Lower leg skin (tissue), 4 donors: ENCODE measurements at regions not wholly inside any gene's neighbourhood (a gene's known extent, or its start where the extent isn't known, plus 50 kb on each side); places are given as distances from the start of the nearest gene placed in this dataset.
"Not testable (repeated sequence)": the region's sequence is repeated elsewhere in the genome, so short reads cannot be mapped to it uniquely, and the experiment has no call there.

ENCODE experiments used
- DNase-seq, 2 donors: peaks; one replicate each; pipeline ENCODE4 v3.0.0-alpha.2; 2019; ENCODE audit warnings: low spot score in 2 of 2
- H3K4me3 ChIP-seq: fragments of 200-600 bp; sonication (generic); 2 replicates; pipeline ENCODE4 v1.5.1; 2017; ENCODE audit warnings: mild to moderate bottlenecking, low read depth; ENCODE audit not compliant: poor library complexity, severe bottlenecking
- POLR2A ChIP-seq, 2 donors: fragments of 450-650 bp; IDR thresholded peaks; one replicate each; pipeline ENCODE4 v1.6.1; 2016 to 2017; ENCODE audit warnings: antibody characterized with exemption in 2 of 2, mild to moderate bottlenecking in 1 of 2, moderate library complexity in 1 of 2
- WGBS, 2 donors: methylation state at CpG; one replicate each; pipeline ENCODE4 v1.1.5; 2018; 5-methylcytosine and 5-hydroxymethylcytosine counted together
- intact Hi-C: fragments of 100-400 bp; cut with DNase I; formaldehyde crosslinking; loops from one replicate; pipeline ENCODE4 v1.15.0; 2023; ENCODE audit warnings: low total_unique reads
- TF ChIP-seq, protein P1 (sequence below), 3 donors: fragments of 450-650 bp; IDR thresholded peaks; one replicate each; pipeline ENCODE4 v1.5.1; 2016; ENCODE audit warnings: antibody characterized with exemption in 3 of 3, mild to moderate bottlenecking in 3 of 3, moderate library complexity in 2 of 3

DNA sequence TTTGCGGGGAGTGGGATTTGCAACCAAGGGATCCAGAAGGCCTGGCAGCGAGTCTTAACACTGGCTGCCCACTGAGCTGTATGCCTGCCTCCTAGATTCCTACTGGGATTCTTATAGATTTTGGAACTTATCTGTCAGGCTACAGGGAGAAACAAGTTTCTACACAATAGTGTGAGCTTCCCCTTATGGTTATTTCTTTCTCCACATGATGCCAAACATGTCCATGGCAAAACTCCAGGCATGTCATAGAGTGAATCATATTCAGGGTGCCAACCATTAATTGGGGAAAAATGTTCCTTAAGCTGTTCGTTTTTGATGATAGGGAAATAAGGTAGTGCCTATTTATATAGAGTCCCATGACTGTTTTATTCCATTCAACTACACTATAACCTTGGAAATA, 1185.2 kb upstream of the CELF4 start:
- intact Hi-C loops = no loop called here
- TF ChIP-seq POLR2A (IDR thresholded peaks at IDR 0.05) = no peak
- TF ChIP-seq, protein P1, sequence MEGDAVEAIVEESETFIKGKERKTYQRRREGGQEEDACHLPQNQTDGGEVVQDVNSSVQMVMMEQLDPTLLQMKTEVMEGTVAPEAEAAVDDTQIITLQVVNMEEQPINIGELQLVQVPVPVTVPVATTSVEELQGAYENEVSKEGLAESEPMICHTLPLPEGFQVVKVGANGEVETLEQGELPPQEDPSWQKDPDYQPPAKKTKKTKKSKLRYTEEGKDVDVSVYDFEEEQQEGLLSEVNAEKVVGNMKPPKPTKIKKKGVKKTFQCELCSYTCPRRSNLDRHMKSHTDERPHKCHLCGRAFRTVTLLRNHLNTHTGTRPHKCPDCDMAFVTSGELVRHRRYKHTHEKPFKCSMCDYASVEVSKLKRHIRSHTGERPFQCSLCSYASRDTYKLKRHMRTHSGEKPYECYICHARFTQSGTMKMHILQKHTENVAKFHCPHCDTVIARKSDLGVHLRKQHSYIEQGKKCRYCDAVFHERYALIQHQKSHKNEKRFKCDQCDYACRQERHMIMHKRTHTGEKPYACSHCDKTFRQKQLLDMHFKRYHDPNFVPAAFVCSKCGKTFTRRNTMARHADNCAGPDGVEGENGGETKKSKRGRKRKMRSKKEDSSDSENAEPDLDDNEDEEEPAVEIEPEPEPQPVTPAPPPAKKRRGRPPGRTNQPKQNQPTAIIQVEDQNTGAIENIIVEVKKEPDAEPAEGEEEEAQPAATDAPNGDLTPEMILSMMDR (IDR thresholded peaks at IDR 0.05) = no peak
- 45 to 62% methylated on average over 3 of the region's 3 CpGs for WGBS, 2 donors
- DNase-seq = peak in 1 of 2 donors; percentile 36
- no peak overlapping the region for H3K4me3 ChIP-seq

DNA sequence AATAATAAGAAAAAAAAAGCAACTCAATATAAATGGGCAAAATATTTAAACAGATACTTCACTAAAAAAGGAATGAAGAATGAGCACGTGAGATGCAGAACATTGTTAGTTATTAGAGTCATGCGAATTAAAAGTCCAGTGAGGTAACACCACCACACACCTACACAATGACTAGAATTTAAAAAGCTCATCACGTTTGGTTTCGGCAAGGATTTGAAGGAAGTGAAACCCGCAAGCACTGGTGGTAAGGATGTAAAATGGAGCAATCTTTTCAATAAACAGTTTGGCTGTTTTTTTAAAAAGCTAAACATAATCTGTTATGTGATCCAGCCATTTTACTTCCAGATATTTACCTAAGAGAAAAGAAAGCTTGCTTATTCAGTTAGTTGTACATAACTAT, 1181.6 kb upstream of the CELF4 start:
- intact Hi-C loops = no loop called here
- TF ChIP-seq, protein P1 (IDR thresholded peaks at IDR 0.05) = no peak
- DNase-seq = no peak
- 82 to 85% methylated on average over 5 of the region's 5 CpGs for WGBS, 2 donors
- no peak overlapping the region for H3K4me3 ChIP-seq

DNA sequence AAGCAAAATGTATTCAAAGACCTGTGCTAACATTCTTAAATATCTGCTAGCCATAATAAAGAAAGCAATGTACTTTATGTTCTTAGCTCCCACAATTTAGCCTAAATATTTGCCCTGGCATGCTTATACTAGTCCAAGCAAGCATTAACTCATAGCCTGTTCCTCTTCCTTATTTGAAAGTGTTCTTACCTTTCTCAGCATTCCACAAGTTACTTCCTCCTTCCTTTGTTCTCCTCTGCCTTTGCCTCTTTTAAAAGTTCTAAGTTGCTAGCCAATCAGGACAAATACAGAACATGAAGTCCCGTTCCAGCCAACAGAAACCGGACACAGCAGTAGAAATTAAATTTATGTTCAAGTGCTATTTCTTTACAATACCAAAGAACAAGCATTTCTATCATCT, 1154.6 kb upstream of the CELF4 start:
- 60 to 62% methylated on average over 2 of the region's 2 CpGs for WGBS, 2 donors
- DNase-seq, H3K4me3 ChIP-seq, intact Hi-C loops: not testable (repeated sequence)

DNA sequence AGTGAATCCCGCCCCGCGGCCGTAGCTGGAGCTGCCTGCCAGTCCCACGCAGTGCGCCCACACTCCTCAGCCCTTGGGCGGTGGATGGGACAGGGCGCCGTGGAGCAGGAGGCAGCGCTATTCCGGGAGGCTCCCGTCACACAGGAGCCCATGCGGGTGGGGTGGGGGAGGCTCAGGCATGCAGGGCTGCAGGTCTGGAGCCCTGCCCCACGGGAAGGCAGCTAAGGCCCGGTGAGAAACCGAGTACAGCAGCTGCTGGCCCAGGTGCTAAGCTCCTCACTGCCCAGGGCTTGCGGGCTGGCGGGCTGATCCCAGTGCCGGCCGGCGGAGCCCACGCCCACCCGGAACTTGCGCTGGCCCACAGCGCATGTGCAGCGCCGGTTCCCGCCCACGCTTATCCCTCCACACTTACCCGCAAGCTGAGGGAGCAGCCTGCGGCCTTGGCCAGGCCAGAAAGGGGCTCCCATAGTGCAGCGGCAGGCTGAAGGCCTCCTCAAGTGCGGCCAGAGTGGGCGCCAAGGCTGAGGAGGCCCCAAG, 1152.8 kb upstream of the CELF4 start:
- DNase-seq = no peak
- TF ChIP-seq, protein P1 (IDR thresholded peaks at IDR 0.05) = no peak
- no peak for TF ChIP-seq POLR2A (IDR thresholded peaks at IDR 0.05)
- no peak overlapping the region for H3K4me3 ChIP-seq
- 95 to 98% methylated on average over 17 to 27 of the region's 34 CpGs for WGBS, 2 donors
- intact Hi-C loops = no loop called here

DNA sequence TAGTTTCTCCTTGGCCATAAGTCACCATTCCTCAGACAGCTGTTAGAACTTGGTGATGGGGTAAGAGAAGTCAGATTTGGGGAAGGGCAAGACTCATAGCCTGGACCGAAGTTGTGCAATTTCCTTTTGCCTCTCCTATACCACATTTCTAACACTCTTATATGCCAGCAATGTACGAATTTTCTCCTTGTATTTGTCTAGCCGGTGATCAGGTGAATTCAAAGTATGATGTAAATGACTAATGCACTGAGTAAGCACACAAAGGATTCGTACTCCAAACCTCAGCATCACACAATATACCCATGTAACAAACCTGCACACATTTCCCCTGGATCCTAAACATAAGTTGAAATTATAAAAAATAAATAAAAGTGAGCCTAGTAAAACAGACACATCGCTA, 1143.5 kb upstream of the CELF4 start:
- WGBS, 2 donors = 70 to 84% methylated on average over 5 of the region's 5 CpGs
- no peak overlapping the region for H3K4me3 ChIP-seq
- intact Hi-C loops = no loop called here
- no peak for DNase-seq
- TF ChIP-seq, protein P1 (IDR thresholded peaks at IDR 0.05) = no peak
- no peak for TF ChIP-seq POLR2A (IDR thresholded peaks at IDR 0.05)

DNA sequence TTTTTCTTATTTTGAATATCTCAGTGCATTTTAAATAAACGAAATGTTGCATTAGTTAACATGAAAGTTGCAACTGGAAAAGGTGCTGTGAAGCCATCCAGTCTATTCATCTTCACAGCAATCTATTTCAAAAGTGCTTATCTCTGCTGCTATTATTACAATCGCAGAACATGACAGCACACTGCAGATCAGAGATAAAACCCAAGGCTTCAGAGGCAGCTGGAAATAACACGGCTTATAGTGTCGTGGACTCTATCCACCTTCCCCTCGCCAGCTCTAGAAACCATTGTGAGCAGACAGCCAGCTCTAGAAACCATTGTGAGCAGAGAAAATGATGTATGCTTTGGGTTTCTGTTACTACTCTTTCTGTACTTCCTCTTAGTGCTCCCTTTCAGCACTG, 1140.8 kb upstream of the CELF4 start:
- WGBS, 2 donors = 56 to 58% methylated on average over 5 of the region's 5 CpGs
- TF ChIP-seq POLR2A (IDR thresholded peaks at IDR 0.05) = no peak
- TF ChIP-seq, protein P1 (IDR thresholded peaks at IDR 0.05) = no peak
- intact Hi-C loops = no loop called here
- H3K4me3 ChIP-seq = no peak overlapping the region
- DNase-seq = no peak
